Hepatocyte (in vitro differentiated cells): ENCODE measurements at regions not wholly inside any gene's neighbourhood (a gene's known extent, or its start where the extent isn't known, plus 50 kb on each side); places are given as distances from the start of the nearest gene placed in this dataset.

Experiments
- CTCF ChIP-seq: fragments of 200-600 bp; sonication (generic); IDR thresholded peaks from 2 replicates; pipeline ENCODE4 v1.5.1; 2016; ENCODE audit warnings: antibody characterized with exemption, mild to moderate bottlenecking; ENCODE audit not compliant: poor library complexity
- EZH2 ChIP-seq: fragments of 200-600 bp; sonication (generic); IDR thresholded peaks from 2 replicates; pipeline ENCODE4 v1.6.1; 2016; ENCODE audit warnings: antibody characterized with exemption, mild to moderate bottlenecking, borderline replicate concordance
- EZH2phosphoT487 ChIP-seq: fragments of 200-600 bp; sonication (generic); IDR thresholded peaks from one replicate; pipeline ENCODE4 v1.6.1; 2018; ENCODE audit warnings: antibody characterized with exemption, mild to moderate bottlenecking, low read depth, moderate library complexity; ENCODE audit not compliant: unreplicated experiment, severe bottlenecking

- no peak for TF ChIP-seq CTCF
- no peak for TF ChIP-seq EZH2
- no peak for TF ChIP-seq EZH2phosphoT487
Measured at GRCh38 chrX:101740642-101741041, 81.0 kb upstream of the ARMCX2 start.
